Natural killer cell (primary cell): ENCODE measurements at regions not wholly inside any gene's neighbourhood (a gene's known extent, or its start where the extent isn't known, plus 50 kb on each side); places are given as distances from the start of the nearest gene placed in this dataset.

Experiments used
- ATAC-seq, 3 donors: fragments of 150-1000 bp in 2 of 3; fragments of 200-7000 bp in 1 of 3; cut with Tn5 transposase; 1 replicate in 1 of 3; 2 replicates in 2 of 3; pipeline ENCODE4 v1.10.0; 2021; ENCODE audit warnings: mild to moderate bottlenecking in 2 of 3, moderate library complexity in 2 of 3
- DNase-seq, 2 donors: peaks; one replicate each; pipeline versions ENCODE4 v3.0.0 to v3.0.0-alpha.2; 2013 to 2021; ENCODE audit warnings: mixed read lengths in 1 of 2
- H3K27ac ChIP-seq: one replicate; pipeline ENCODE4 v1.5.1; 2013; ENCODE audit warnings: mild to moderate bottlenecking, low read length
- H3K27me3 ChIP-seq: one replicate; pipeline ENCODE4 v1.6.1; 2013; ENCODE audit warnings: low read length; ENCODE audit not compliant: control insufficient read depth, insufficient read depth
- H3K36me3 ChIP-seq: one replicate; pipeline ENCODE4 v1.6.1; 2013; ENCODE audit warnings: low read length; ENCODE audit not compliant: control insufficient read depth, insufficient read depth
- H3K4me1 ChIP-seq: one replicate; pipeline ENCODE4 v1.6.1; 2013; ENCODE audit warnings: low read length; ENCODE audit not compliant: control insufficient read depth, insufficient read depth
- H3K4me3 ChIP-seq: one replicate; pipeline ENCODE4 v1.5.1; 2013; ENCODE audit warnings: low read length
- H3K9me3 ChIP-seq: one replicate; pipeline ENCODE4 v1.6.1; 2013; ENCODE audit warnings: low read length; ENCODE audit not compliant: control insufficient read depth, insufficient read depth
- H3K27ac Mint-ChIP-seq, 2 donors: one replicate each; pipeline ENCODE4 v1.8.0; 2022; ENCODE audit warnings: mild to moderate bottlenecking in 2 of 2, mixed read lengths in 2 of 2, moderate library complexity in 1 of 2
- H3K27me3 Mint-ChIP-seq, 2 donors: one replicate each; pipeline ENCODE4 v1.8.0; 2022; ENCODE audit warnings: low read depth in 2 of 2, mixed read lengths in 2 of 2
- H3K36me3 Mint-ChIP-seq: one replicate; pipeline ENCODE4 v1.8.0; 2022; ENCODE audit warnings: mixed read lengths
- H3K4me1 Mint-ChIP-seq, 2 donors: one replicate each; pipeline ENCODE4 v1.8.0; 2022; ENCODE audit warnings: mixed read lengths in 2 of 2
- H3K4me3 Mint-ChIP-seq: one replicate; pipeline ENCODE4 v1.8.0; 2022; ENCODE audit warnings: mild to moderate bottlenecking, moderate library complexity, mixed read lengths
- H3K9me3 Mint-ChIP-seq, 2 donors: one replicate each; pipeline ENCODE4 v1.8.0; 2022; ENCODE audit warnings: mixed read lengths in 2 of 2
- WGBS: methylation state at CpG from one replicate; pipeline ENCODE4 v1.1.7; 2013; ENCODE audit warnings: missing lambda C conversion rate; ENCODE audit not compliant: insufficient coverage; 5-methylcytosine and 5-hydroxymethylcytosine counted together
- intact Hi-C: fragments of 100-400 bp; cut with micrococcal nuclease; formaldehyde crosslinking; loops from one replicate; pipeline ENCODE4 v1.14.2; 2022
- TF ChIP-seq, protein P1 (sequence below): fragments of 200-600 bp; IDR thresholded peaks from one replicate; pipeline ENCODE4 v1.8.0; 2022; ENCODE audit warnings: antibody characterized with exemption

DNA sequence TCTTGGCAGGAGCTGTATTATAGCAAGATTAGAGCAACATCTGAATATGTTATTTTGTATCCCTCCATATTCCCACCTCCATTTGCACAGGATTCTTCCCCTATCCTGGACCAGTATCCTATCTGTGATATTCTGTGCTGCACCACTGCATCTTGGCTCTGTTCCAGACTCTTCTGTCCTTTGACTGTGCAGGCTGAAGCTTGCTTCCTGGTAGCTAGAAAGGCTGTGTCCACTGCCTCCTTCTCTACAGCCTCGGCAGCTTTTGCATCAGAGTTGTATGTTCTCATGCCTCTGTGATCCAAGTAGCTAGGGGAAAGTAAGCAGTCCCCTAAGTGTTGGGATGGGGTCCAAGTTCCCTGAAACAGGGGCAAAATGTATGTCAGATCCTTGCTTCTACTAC is 104.1 kb downstream of the GAS1 start:
- H3K9me3 ChIP-seq, result no peaks in the 10 kb centered on the region
- WGBS, result 81% methylated on average over 1 of the region's 1 CpG
- no peaks in the 10 kb centered on the region for H3K4me1 Mint-ChIP-seq
- no peak overlapping the region for H3K4me3 ChIP-seq
- no peaks in the 10 kb centered on the region for H3K4me1 ChIP-seq
- no peaks in the 10 kb centered on the region for H3K9me3 Mint-ChIP-seq
- no peaks in the 10 kb centered on the region for H3K36me3 Mint-ChIP-seq
- no peak for ATAC-seq
- peaks cover 14 to 19% of the 10 kb centered on the region in 2 donors for H3K27me3 Mint-ChIP-seq
- intact Hi-C loops, result no loop called here
- no peaks in the 10 kb centered on the region for H3K27me3 ChIP-seq
- TF ChIP-seq, protein P1, sequence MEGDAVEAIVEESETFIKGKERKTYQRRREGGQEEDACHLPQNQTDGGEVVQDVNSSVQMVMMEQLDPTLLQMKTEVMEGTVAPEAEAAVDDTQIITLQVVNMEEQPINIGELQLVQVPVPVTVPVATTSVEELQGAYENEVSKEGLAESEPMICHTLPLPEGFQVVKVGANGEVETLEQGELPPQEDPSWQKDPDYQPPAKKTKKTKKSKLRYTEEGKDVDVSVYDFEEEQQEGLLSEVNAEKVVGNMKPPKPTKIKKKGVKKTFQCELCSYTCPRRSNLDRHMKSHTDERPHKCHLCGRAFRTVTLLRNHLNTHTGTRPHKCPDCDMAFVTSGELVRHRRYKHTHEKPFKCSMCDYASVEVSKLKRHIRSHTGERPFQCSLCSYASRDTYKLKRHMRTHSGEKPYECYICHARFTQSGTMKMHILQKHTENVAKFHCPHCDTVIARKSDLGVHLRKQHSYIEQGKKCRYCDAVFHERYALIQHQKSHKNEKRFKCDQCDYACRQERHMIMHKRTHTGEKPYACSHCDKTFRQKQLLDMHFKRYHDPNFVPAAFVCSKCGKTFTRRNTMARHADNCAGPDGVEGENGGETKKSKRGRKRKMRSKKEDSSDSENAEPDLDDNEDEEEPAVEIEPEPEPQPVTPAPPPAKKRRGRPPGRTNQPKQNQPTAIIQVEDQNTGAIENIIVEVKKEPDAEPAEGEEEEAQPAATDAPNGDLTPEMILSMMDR, result no peak
- DNase-seq, result no peak
- no peak overlapping the region for H3K27ac Mint-ChIP-seq
- no peak overlapping the region for H3K4me3 Mint-ChIP-seq
- H3K36me3 ChIP-seq, result no peaks in the 10 kb centered on the region
- no peak overlapping the region for H3K27ac ChIP-seq

DNA sequence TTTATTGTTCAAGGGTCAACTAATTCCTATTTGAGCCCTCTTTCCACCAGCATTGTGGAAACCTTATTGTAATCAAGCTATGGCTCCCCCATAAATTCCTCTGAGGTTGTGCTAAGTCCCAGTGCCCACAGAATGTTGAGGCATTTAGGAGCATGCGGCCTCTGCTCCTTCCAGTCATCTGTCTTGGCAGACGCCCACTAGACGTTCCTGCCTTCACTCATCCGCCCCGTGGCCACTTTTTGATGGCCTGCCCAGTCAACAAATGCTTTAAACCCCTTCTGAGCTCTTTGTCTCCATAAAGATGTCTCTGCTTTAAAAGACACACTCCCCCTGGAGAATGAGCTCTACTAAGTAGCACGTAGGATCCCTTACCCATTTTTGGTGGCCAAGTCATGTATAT is 104.7 kb downstream of the GAS1 start:
- Histone ChIP-seq H3K27ac (no peak overlapping the region), H3K27me3 (no peaks in the 10 kb centered on the region), H3K4me3 (no peak overlapping the region), H3K36me3 (no peaks in the 10 kb centered on the region), H3K4me1 (no peaks in the 10 kb centered on the region), H3K9me3 (no peaks in the 10 kb centered on the region)
- TF ChIP-seq, protein P1, result no peak
- Mint-ChIP-seq H3K27ac (no peak overlapping the region), H3K4me3 (no peak overlapping the region), H3K27me3 (peaks cover 14 to 19% of the 10 kb centered on the region in 2 donors), H3K4me1 (no peaks in the 10 kb centered on the region), H3K9me3 (no peaks in the 10 kb centered on the region), H3K36me3 (no peaks in the 10 kb centered on the region)
- intact Hi-C loops, result no loop called here
- ATAC-seq, result no peak
- DNase-seq, result no peak
- 79% methylated on average over 6 of the region's 6 CpGs for WGBS

DNA sequence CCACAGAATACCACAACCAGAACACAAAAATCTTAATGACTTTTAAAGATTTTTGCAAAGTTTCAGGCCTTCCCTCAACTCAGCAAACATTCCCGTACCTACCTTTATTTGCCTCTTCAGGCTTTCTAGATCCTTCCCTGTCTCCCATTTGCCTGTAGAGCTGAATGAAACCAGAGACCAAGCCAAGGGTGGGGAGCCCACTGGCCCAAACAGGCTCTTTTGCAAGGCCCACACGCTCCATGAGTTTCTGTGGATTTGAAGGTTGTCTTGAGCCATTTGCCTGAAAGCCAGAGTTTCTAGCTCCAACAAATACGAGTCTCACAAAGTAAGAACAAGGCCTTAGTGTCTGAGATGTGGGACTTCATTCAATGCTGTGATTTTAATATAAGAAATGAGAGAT is 107.8 kb downstream of the GAS1 start:
- no peak overlapping the region for H3K27ac ChIP-seq
- H3K27me3 Mint-ChIP-seq, result peaks cover 11 to 12% of the 10 kb centered on the region in 2 donors
- no peaks in the 10 kb centered on the region for H3K4me1 Mint-ChIP-seq
- H3K9me3 ChIP-seq, result no peaks in the 10 kb centered on the region
- no peak for ATAC-seq
- no peak overlapping the region for H3K27ac Mint-ChIP-seq
- no peaks in the 10 kb centered on the region for H3K9me3 Mint-ChIP-seq
- H3K27me3 ChIP-seq, result no peaks in the 10 kb centered on the region
- no peak for DNase-seq
- H3K36me3 Mint-ChIP-seq, result no peaks in the 10 kb centered on the region
- no peaks in the 10 kb centered on the region for H3K36me3 ChIP-seq
- TF ChIP-seq, protein P1, result no peak
- H3K4me3 Mint-ChIP-seq, result no peak overlapping the region
- no peaks in the 10 kb centered on the region for H3K4me1 ChIP-seq
- intact Hi-C loops, result no loop called here
- H3K4me3 ChIP-seq, result no peak overlapping the region
- WGBS, result 90% methylated on average over 2 of the region's 3 CpGs
